Thoracic aorta (tissue), 2 donors: ENCODE measurements at regions not wholly inside any gene's neighbourhood (a gene's known extent, or its start where the extent isn't known, plus 50 kb on each side); places are given as distances from the start of the nearest gene placed in this dataset.

Experiments
- ATAC-seq: fragments of 150-250 bp; one replicate; pipeline ENCODE4 v1.8.0; 2017; ENCODE audit warnings: low read depth; ENCODE audit not compliant: insufficient number of reproducible peaks, low FRiP score
- DNase-seq: peaks from one replicate; pipeline ENCODE4 v3.0.0-alpha.2; 2020; ENCODE audit warnings: low spot score
- H3K27ac ChIP-seq, 2 donors: fragments of 200-600 bp; sonication (generic); 1 replicate in 1 of 2; 2 replicates in 1 of 2; pipeline ENCODE4 v1.5.1; 2016; ENCODE audit warnings: mild to moderate bottlenecking in 2 of 2, moderate library complexity in 2 of 2
- H3K27me3 ChIP-seq: fragments of 200-600 bp; sonication (generic); replicated peaks from 2 replicates; pipeline ENCODE4 v1.6.0; 2016; ENCODE audit warnings: mild to moderate bottlenecking; ENCODE audit not compliant: insufficient read depth
- H3K36me3 ChIP-seq: fragments of 200-600 bp; sonication (generic); one replicate; pipeline ENCODE4 v1.5.1; 2016
- H3K4me1 ChIP-seq, 2 donors: fragments of 200-600 bp; sonication (generic); 1 replicate in 1 of 2; 2 replicates in 1 of 2; pipeline versions ENCODE4 v1.5.1 to v1.6.0; 2016; ENCODE audit warnings: low read depth in 2 of 2, mild to moderate bottlenecking in 1 of 2; ENCODE audit not compliant: control insufficient read depth in 1 of 2
- H3K4me3 ChIP-seq: fragments of 200-600 bp; sonication (generic); 2 replicates; pipeline ENCODE4 v1.5.1; 2016; ENCODE audit warnings: mild to moderate bottlenecking
- H3K9me3 ChIP-seq: fragments of 200-600 bp; sonication (generic); 2 replicates; pipeline ENCODE4 v1.5.1; 2016
- TF ChIP-seq, protein P1 (sequence below): fragments of 200-600 bp; sonication (generic); IDR thresholded peaks from one replicate; pipeline ENCODE4 v1.5.1; 2019; ENCODE audit warnings: antibody characterized with exemption

DNA sequence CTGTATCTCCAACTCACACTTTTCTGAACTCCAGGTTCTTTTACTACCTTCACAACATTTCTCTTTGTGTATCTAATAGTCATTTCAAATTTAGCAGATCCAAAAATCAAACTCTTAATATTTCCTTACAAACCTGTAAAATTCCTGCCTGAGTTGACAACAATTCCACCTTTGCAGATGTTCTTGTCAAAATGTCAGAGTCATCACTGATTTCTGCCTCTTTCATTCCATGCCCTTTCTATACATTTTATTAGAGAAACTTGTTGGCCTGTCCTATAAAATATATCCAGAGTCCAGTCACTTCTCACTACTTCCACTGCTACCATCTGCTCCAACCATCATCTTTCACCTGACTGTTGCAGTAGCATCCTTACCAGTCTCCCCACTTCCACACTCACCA lies 119.7 kb downstream of the CAPZA3 start:
- DNase-seq (no peak), ATAC-seq (no peak)
- Histone ChIP-seq H3K36me3 (no peaks in the 10 kb centered on the region), H3K27me3 (no peaks in the 10 kb centered on the region), H3K9me3 (no peaks in the 10 kb centered on the region), H3K4me1 (no peaks in the 10 kb centered on the region), H3K27ac (no peak overlapping the region), H3K4me3 (no peak overlapping the region)
- TF ChIP-seq, protein P1, sequence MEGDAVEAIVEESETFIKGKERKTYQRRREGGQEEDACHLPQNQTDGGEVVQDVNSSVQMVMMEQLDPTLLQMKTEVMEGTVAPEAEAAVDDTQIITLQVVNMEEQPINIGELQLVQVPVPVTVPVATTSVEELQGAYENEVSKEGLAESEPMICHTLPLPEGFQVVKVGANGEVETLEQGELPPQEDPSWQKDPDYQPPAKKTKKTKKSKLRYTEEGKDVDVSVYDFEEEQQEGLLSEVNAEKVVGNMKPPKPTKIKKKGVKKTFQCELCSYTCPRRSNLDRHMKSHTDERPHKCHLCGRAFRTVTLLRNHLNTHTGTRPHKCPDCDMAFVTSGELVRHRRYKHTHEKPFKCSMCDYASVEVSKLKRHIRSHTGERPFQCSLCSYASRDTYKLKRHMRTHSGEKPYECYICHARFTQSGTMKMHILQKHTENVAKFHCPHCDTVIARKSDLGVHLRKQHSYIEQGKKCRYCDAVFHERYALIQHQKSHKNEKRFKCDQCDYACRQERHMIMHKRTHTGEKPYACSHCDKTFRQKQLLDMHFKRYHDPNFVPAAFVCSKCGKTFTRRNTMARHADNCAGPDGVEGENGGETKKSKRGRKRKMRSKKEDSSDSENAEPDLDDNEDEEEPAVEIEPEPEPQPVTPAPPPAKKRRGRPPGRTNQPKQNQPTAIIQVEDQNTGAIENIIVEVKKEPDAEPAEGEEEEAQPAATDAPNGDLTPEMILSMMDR, result no peak

DNA sequence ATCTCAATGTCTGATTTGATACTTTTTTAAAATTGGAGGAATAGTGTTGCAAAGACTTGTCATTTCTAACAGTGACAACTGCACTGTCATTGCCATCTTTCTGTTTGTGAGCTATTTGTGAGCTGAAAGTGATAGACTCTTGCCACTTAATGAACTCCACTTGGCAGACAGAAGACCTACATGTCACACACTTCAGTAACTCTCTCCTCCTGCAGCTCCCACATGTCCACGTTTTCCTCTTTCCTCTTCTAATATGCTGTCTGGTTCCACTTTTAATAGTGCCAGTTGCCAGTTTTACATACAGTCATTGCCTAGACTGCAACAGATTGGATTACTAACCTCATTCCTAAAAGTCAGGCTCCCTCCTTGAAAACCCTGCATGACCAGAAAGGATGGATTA lies 121.5 kb downstream of the CAPZA3 start:
- no peaks in the 10 kb centered on the region for H3K27me3 ChIP-seq
- no peak overlapping the region for H3K4me3 ChIP-seq
- ATAC-seq, result no peak
- no peak for DNase-seq
- no peak overlapping the region for H3K27ac ChIP-seq
- H3K4me1 ChIP-seq, result no peaks in the 10 kb centered on the region
- H3K9me3 ChIP-seq, result no peaks in the 10 kb centered on the region
- TF ChIP-seq, protein P1, result no peak
- no peaks in the 10 kb centered on the region for H3K36me3 ChIP-seq

DNA sequence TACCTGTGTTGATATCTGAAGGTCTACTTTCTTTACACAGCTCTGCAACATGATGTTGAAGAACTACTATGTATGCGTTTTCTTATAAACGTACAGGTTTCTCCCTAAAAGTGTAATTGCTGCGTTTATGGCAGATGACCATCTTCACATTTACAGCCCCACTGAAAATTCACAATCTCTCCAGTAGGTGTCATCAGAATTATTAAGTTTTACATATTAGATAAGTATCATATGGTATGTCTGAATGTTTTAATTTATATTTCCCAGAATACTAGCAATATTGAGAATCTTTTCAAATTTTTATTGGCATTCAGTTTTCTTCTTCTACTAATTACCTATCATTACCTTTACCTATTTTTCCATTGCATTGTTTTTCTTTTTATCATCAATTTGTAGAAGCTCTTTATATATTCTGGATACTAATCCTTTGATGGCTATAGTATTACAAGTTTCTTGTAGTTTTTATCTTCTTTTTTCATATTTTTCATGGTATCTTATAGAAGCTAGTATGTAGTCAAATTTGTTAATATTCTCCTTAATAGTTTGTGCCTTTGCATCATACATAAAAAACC lies 123.5 kb downstream of the CAPZA3 start:
- Histone ChIP-seq H3K4me1 (no peaks in the 10 kb centered on the region), H3K36me3 (no peaks in the 10 kb centered on the region), H3K27me3 (no peaks in the 10 kb centered on the region), H3K9me3 (no peaks in the 10 kb centered on the region), H3K27ac (no peak overlapping the region), H3K4me3 (no peak overlapping the region)
- DNase-seq, result no peak
- TF ChIP-seq, protein P1, result no peak
- no peak for ATAC-seq

DNA sequence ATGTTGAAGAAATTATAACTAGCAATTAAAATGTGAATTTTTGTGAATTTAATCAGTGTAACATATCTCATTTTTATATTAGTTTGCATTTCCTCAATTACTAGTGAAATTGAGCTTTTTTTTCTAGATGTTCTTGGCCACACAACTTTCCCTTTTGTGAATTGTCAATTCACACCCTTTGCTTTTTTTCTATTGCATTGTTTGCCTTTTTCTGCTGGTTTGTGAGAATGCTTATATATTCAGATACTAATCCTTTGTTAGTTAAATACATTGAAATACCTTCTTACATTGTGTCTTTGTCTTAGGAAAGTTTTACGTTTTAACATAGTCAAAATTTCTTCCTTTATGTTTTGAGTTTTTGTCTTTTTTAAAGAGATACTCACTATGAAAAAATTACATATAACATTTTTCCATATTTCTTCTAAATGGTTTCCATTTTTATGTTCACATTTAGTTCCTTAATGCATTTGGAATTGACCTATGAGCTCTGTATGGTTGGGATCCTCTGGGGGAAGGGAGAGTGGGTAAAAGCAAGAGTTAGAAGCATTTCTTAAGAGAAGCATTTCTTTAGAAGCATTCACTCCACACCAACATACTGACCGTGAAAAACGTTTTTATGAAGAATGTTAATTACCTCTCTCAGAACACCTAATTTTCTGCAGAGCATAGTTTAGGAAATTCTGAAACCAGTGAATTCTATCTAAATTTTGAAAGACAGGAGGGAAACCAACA lies 126.0 kb downstream of the CAPZA3 start:
- Histone ChIP-seq H3K27ac (no peak overlapping the region), H3K4me1 (no peaks in the 10 kb centered on the region), H3K27me3 (no peaks in the 10 kb centered on the region), H3K9me3 (no peaks in the 10 kb centered on the region), H3K36me3 (no peaks in the 10 kb centered on the region), H3K4me3 (no peak overlapping the region)
- TF ChIP-seq, protein P1, result no peak
- ATAC-seq (no peak), DNase-seq (no peak)

DNA sequence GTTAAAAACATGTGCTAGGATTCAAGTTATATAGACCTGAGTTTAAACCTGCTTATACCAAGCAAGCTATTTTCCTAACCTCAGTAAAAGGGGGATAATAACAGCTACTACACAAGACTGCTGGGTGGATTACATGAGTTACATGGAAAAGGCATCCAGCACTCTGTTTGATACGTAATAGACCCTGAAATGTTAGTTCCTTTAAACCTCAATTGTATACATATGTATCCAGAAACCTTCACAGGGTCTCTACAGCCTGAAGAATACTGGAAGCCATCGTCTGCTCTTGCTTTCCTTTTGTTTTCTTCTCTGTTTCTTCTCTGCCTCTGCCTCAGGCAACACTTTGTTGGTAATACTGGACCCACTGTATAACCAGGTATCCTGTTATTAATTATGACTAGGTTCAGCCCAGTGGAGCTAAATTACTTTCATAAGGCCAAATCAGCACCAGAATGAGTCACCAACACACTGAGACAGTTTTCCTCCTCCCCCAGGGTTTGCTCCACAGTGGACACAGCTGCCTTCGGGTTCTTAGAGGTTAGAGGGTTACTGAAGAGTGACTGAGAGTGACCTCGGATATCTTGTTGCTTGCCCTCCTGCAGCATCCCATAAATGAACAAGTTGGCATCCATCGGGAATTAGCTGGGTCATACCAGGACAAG lies 127.1 kb downstream of the CAPZA3 start:
- DNase-seq (no peak), ATAC-seq (no peak)
- TF ChIP-seq, protein P1, result no peak
- Histone ChIP-seq H3K27ac (no peak overlapping the region), H3K9me3 (no peaks in the 10 kb centered on the region), H3K4me3 (no peak overlapping the region), H3K36me3 (no peaks in the 10 kb centered on the region), H3K4me1 (no peaks in the 10 kb centered on the region), H3K27me3 (no peaks in the 10 kb centered on the region)
